ENCODE measurements at regions not wholly inside any gene's neighbourhood (a gene's known extent, or its start where the extent isn't known, plus 50 kb on each side); places are given as distances from the start of the nearest gene placed in this dataset.

GRCh38 chr6:51531623-51532022 is 555.8 kb downstream of the PKHD1 start:
- Histone ChIP-seq H3K9ac (ENCODE audit: insufficient read depth in 1 of 2, low read length in 2 of 2) (no peak overlapping the region), H3K36me3 (ENCODE audit: control insufficient read depth in 4 of 4, insufficient read depth in 4 of 4, low read length in 4 of 4) (no peaks in the 10 kb centered on the region), H3K9me3 (ENCODE audit: control insufficient read depth in 4 of 4, insufficient read depth in 3 of 4, low read length in 3 of 4) (no peaks in the 10 kb centered on the region), H3K27me3 (ENCODE audit: control insufficient read depth in 3 of 3, insufficient read depth in 3 of 3, low read length in 2 of 3) (no peaks in the 10 kb centered on the region), H3K4me3 (no peak overlapping the region), H3K4me1 (ENCODE audit: control insufficient read depth in 5 of 5, insufficient read depth in 5 of 5, low read length in 5 of 5) (no peaks in the 10 kb centered on the region), H3K27ac (ENCODE audit: low read depth in 1 of 2, low read length in 1 of 2) (no peak overlapping the region)
- DNase-seq (no peak), ATAC-seq (ENCODE audit: insufficient read depth, low FRiP score) (no peak)
- 55 to 58% methylated on average over 2 of the region's 2 CpGs for WGBS, 2 donors
- TF ChIP-seq CTCF (IDR thresholded peaks at IDR 0.05; ENCODE audit: control extremely low read depth, extremely low read depth) = no peak

GRCh38 chr6:51533962-51534361 is 553.5 kb downstream of the PKHD1 start:
- 57 to 74% methylated on average over 3 of the region's 3 CpGs for WGBS, 2 donors
- no peak for ATAC-seq (ENCODE audit: insufficient read depth, low FRiP score)
- peaks cover 0 to 2% (median 0%) of the 10 kb centered on the region in 3 donors for H3K27me3 ChIP-seq (ENCODE audit: control insufficient read depth in 3 of 3, insufficient read depth in 3 of 3, low read length in 2 of 3)

GRCh38 chr6:51535327-51535726 is 552.1 kb downstream of the PKHD1 start:
- ATAC-seq (ENCODE audit: insufficient read depth, low FRiP score) (no peak), DNase-seq (no peak)
- no peak for TF ChIP-seq CTCF (IDR thresholded peaks at IDR 0.05; ENCODE audit: control extremely low read depth, extremely low read depth)
- 41 to 59% methylated on average over 1 of the region's 1 CpG for WGBS, 2 donors
- no peaks in the 10 kb centered on the region for H3K4me1 ChIP-seq (ENCODE audit: control insufficient read depth in 5 of 5, insufficient read depth in 5 of 5, low read length in 5 of 5)
- H3K9ac ChIP-seq (ENCODE audit: insufficient read depth in 1 of 2, low read length in 2 of 2) = no peak overlapping the region
- H3K4me3 ChIP-seq = no peak overlapping the region
- H3K9me3 ChIP-seq (ENCODE audit: control insufficient read depth in 4 of 4, insufficient read depth in 3 of 4, low read length in 3 of 4) = no peaks in the 10 kb centered on the region
- H3K27ac ChIP-seq (ENCODE audit: low read depth in 1 of 2, low read length in 1 of 2) = no peak overlapping the region
- peaks cover 0 to 3% (median 2%) of the 10 kb centered on the region in 3 donors for H3K27me3 ChIP-seq (ENCODE audit: control insufficient read depth in 3 of 3, insufficient read depth in 3 of 3, low read length in 2 of 3)
- no peaks in the 10 kb centered on the region for H3K36me3 ChIP-seq (ENCODE audit: control insufficient read depth in 4 of 4, insufficient read depth in 4 of 4, low read length in 4 of 4)

More at GRCh38 chr6:51533962-51534361, 553.5 kb downstream of the PKHD1 start:
- Histone ChIP-seq H3K36me3 (ENCODE audit: control insufficient read depth in 4 of 4, insufficient read depth in 4 of 4, low read length in 4 of 4) (no peaks in the 10 kb centered on the region), H3K4me3 (no peak overlapping the region), H3K27ac (ENCODE audit: low read depth in 1 of 2, low read length in 1 of 2) (no peak overlapping the region), H3K9me3 (ENCODE audit: control insufficient read depth in 4 of 4, insufficient read depth in 3 of 4, low read length in 3 of 4) (no peaks in the 10 kb centered on the region), H3K4me1 (ENCODE audit: control insufficient read depth in 5 of 5, insufficient read depth in 5 of 5, low read length in 5 of 5) (no peaks in the 10 kb centered on the region), H3K9ac (ENCODE audit: insufficient read depth in 1 of 2, low read length in 2 of 2) (no peak overlapping the region)
- no peak for DNase-seq
- no peak for TF ChIP-seq CTCF (IDR thresholded peaks at IDR 0.05; ENCODE audit: control extremely low read depth, extremely low read depth)

GRCh38 chr6:51536728-51537127 is 550.7 kb downstream of the PKHD1 start:
- peaks cover 0 to 3% (median 2%) of the 10 kb centered on the region in 3 donors for H3K27me3 ChIP-seq (ENCODE audit: control insufficient read depth in 3 of 3, insufficient read depth in 3 of 3, low read length in 2 of 3)
- no peaks in the 10 kb centered on the region for H3K9me3 ChIP-seq (ENCODE audit: control insufficient read depth in 4 of 4, insufficient read depth in 3 of 4, low read length in 3 of 4)
- WGBS, 2 donors = 83 to 84% methylated on average over 2 of the region's 2 CpGs
- no peak for TF ChIP-seq CTCF (IDR thresholded peaks at IDR 0.05; ENCODE audit: control extremely low read depth, extremely low read depth)
- DNase-seq (no peak), ATAC-seq (ENCODE audit: insufficient read depth, low FRiP score) (no peak)
- H3K9ac ChIP-seq (ENCODE audit: insufficient read depth in 1 of 2, low read length in 2 of 2) = no peak overlapping the region
- H3K36me3 ChIP-seq (ENCODE audit: control insufficient read depth in 4 of 4, insufficient read depth in 4 of 4, low read length in 4 of 4) = no peaks in the 10 kb centered on the region
- H3K4me3 ChIP-seq = no peak overlapping the region
- H3K27ac ChIP-seq (ENCODE audit: low read depth in 1 of 2, low read length in 1 of 2) = no peak overlapping the region
- no peaks in the 10 kb centered on the region for H3K4me1 ChIP-seq (ENCODE audit: control insufficient read depth in 5 of 5, insufficient read depth in 5 of 5, low read length in 5 of 5)
